Adrenal gland (tissue), 5 donors: ENCODE measurements at regions not wholly inside any gene's neighbourhood (a gene's known extent, or its start where the extent isn't known, plus 50 kb on each side); places are given as distances from the start of the nearest gene placed in this dataset.

Source experiments
- POLR2A ChIP-seq, 2 donors: fragments of 450-650 bp; IDR thresholded peaks; one replicate each; pipeline ENCODE4 v1.6.1; 2017; ENCODE audit warnings: antibody characterized with exemption in 2 of 2, mild to moderate bottlenecking in 2 of 2, moderate library complexity in 1 of 2
- TF ChIP-seq, protein P1 (sequence below), 6 experiments: fragments of 450-650 bp in 4 of 6; fragments of 200-600 bp in 2 of 6; sonication (generic) in 1 of 6; IDR thresholded peaks; 1 replicate in 5 of 6; 2 replicates in 1 of 6; pipeline versions ENCODE4 v1.5.1 to v1.8.0; 2016 to 2021; ENCODE audit warnings: antibody characterized with exemption in 6 of 6, mild to moderate bottlenecking in 2 of 6, moderate library complexity in 1 of 6
- donor health status: DM: no; HTN: no; CAD: no.

DNA sequence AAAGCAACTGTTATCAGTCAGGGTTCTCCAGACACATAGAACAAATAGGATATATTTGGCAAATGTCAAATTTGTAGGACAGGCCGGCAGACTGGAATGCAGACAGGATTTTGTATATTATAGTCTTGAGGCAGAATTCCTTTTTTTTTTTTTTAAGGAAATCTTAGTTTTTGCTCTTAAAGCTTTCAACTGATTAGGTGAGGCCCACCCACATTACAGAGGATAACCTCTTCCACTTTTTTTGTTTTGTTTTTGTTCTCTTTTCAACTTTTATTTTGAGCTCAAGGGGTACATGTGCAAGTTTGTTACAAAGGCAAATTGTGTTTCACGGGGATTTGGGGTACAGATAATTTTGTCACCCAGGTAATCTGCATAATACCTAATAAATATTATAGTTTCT is 350.2 kb upstream of the CHAC2 start:
- TF ChIP-seq, protein P1, sequence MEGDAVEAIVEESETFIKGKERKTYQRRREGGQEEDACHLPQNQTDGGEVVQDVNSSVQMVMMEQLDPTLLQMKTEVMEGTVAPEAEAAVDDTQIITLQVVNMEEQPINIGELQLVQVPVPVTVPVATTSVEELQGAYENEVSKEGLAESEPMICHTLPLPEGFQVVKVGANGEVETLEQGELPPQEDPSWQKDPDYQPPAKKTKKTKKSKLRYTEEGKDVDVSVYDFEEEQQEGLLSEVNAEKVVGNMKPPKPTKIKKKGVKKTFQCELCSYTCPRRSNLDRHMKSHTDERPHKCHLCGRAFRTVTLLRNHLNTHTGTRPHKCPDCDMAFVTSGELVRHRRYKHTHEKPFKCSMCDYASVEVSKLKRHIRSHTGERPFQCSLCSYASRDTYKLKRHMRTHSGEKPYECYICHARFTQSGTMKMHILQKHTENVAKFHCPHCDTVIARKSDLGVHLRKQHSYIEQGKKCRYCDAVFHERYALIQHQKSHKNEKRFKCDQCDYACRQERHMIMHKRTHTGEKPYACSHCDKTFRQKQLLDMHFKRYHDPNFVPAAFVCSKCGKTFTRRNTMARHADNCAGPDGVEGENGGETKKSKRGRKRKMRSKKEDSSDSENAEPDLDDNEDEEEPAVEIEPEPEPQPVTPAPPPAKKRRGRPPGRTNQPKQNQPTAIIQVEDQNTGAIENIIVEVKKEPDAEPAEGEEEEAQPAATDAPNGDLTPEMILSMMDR (IDR thresholded peaks at IDR 0.05): no peak
- no peak for TF ChIP-seq POLR2A (IDR thresholded peaks at IDR 0.05)
